PC-9 (cell line): ENCODE measurements at regions not wholly inside any gene's neighbourhood (a gene's known extent, or its start where the extent isn't known, plus 50 kb on each side); places are given as distances from the start of the nearest gene placed in this dataset.

ENCODE experiments used
- BruUV-seq: library from RNA; stranded (reverse); fragments of 400-500 nt; replicated peaks from 2 replicates; lab custom pipeline; 2021; lab: Mats Ljungman, UMichigan
- CTCF ChIA-PET: fragments of 300-600 bp; sonication (Branson Sonifier 250); formaldehyde crosslinking; loops from one replicate; lab custom pipeline; 2022; ENCODE audit warnings: antibody characterized with exemption; lab: Charles Lee
- POLR2A ChIA-PET: fragments of 300-600 bp; sonication (Branson Sonifier 250); formaldehyde crosslinking; loops from one replicate; lab custom pipeline; 2022; ENCODE audit warnings: antibody characterized with exemption; ENCODE audit not compliant: unreplicated experiment; lab: Charles Lee
- DNase-seq, 2 experiments: peaks; one replicate each; pipeline versions ENCODE4 v3.0.0 to v3.0.0-alpha.2; 2015 to 2022; ENCODE audit warnings: mixed read lengths in 1 of 2
- H2AFZ ChIP-seq: fragments of 200-600 bp; sonication (generic); 2 replicates; pipeline ENCODE4 v1.8.1; 2017; ENCODE audit warnings: antibody characterized with exemption
- H3F3A ChIP-seq: fragments of 200-600 bp; sonication (generic); 2 replicates; pipeline ENCODE4 v1.8.1; 2017; ENCODE audit warnings: antibody characterized with exemption, mild to moderate bottlenecking, low read depth; ENCODE audit not compliant: insufficient read depth
- H3K27ac ChIP-seq: fragments of 200-600 bp; sonication (generic); 2 replicates; pipeline ENCODE4 v1.6.1; 2016; ENCODE audit warnings: mixed run types
- H3K27me3 ChIP-seq: fragments of 200-600 bp; sonication (generic); 2 replicates; pipeline ENCODE4 v1.6.1; 2016; ENCODE audit warnings: low read depth, mixed run types; ENCODE audit not compliant: insufficient read depth
- H3K36me3 ChIP-seq: fragments of 200-600 bp; sonication (generic); 2 replicates; pipeline ENCODE4 v1.6.1; 2016; ENCODE audit warnings: low read depth, mixed run types
- H3K4me1 ChIP-seq: fragments of 200-600 bp; sonication (generic); replicated peaks from 2 replicates; pipeline ENCODE4 v1.6.1; 2016; ENCODE audit warnings: mixed run types; ENCODE audit not compliant: insufficient read depth
- H3K4me2 ChIP-seq: fragments of 200-600 bp; sonication (generic); 2 replicates; pipeline ENCODE4 v1.6.1; 2017; ENCODE audit warnings: mixed run types
- H3K4me3 ChIP-seq: fragments of 200-600 bp; sonication (generic); 2 replicates; pipeline ENCODE4 v1.6.1; 2016; ENCODE audit warnings: mixed run types
- H3K79me2 ChIP-seq: fragments of 200-600 bp; sonication (generic); 2 replicates; pipeline ENCODE4 v1.6.1; 2017; ENCODE audit warnings: low read depth, mixed run types
- H3K9me2 ChIP-seq: fragments of 200-600 bp; sonication (generic); 2 replicates; pipeline ENCODE4 v1.8.1; 2017; ENCODE audit warnings: mild to moderate bottlenecking; ENCODE audit not compliant: insufficient read depth
- H3K9me3 ChIP-seq: fragments of 200-600 bp; sonication (generic); 2 replicates; pipeline ENCODE4 v1.8.1; 2016; ENCODE audit warnings: low read depth; ENCODE audit not compliant: insufficient read depth
- H4K20me1 ChIP-seq: fragments of 200-600 bp; sonication (generic); 2 replicates; pipeline ENCODE4 v1.8.1; 2017; ENCODE audit not compliant: insufficient read depth
- EZH2 ChIP-seq: fragments of 200-600 bp; sonication (generic); IDR thresholded peaks from 2 replicates; pipeline ENCODE4 v1.8.0; 2017; ENCODE audit warnings: antibody characterized with exemption, low read depth
- intact Hi-C: fragments of 100-400 bp; cut with micrococcal nuclease; formaldehyde crosslinking; loops from one replicate; pipeline ENCODE4 v1.10.0; 2022; ENCODE audit not compliant: unreplicated experiment
- TF ChIP-seq, protein P1 (sequence below): fragments of 200-600 bp; sonication (generic); conservative IDR thresholded peaks from 2 replicates; pipeline ENCODE4 v1.6.1; 2017; ENCODE audit warnings: mixed run types, antibody characterized with exemption, mild to moderate bottlenecking, moderate library complexity

DNA sequence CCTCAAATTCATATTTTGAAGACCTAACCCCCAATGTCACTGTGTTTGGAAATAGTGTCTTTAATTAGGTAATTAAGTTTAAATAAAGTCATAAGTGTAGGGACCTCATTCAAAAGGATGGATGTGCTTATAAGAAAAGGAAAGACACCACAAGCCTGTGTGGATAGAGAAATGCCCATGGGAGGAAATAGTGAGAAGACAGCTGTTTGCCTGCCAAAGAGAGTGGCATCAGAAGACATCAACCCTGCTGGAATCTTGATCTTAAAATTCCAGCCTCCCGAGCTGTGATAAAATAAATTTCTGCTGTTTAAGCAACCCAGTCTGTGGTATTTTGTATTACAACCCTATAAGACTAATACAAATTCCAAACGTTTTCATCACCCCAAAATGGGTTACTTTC, 1867.9 kb upstream of the NUDT12 start:
- no peak overlapping the region for H3K4me3 ChIP-seq
- no peaks in the 10 kb centered on the region for H3K9me3 ChIP-seq

GRCh38 chr5:105428451-105429380, 1866.1 kb upstream of the NUDT12 start:
- no peaks in the 10 kb centered on the region for H3K79me2 ChIP-seq
- H3K36me3 ChIP-seq, result no peaks in the 10 kb centered on the region
- H4K20me1 ChIP-seq, result no peaks in the 10 kb centered on the region; the same call in 1 of the 2 replicates
- BruUV-seq, result no TSS peak
- POLR2A ChIA-PET, result no interaction called here
- no peaks in the 10 kb centered on the region; the same call in 1 of the 2 replicates for H3K9me2 ChIP-seq
- H3F3A ChIP-seq, result no peaks in the 10 kb centered on the region
- intact Hi-C loops, result no loop called here
- H3K4me3 ChIP-seq, result no peak overlapping the region
- no peaks in the 10 kb centered on the region for H3K9me3 ChIP-seq
- DNase-seq, result no peak
- no peak overlapping the region for H3K27ac ChIP-seq
- H2AFZ ChIP-seq, result peak overlapping the region; percentile 52; the same call in 1 of the 2 replicates
- H3K4me2 ChIP-seq, result no peak overlapping the region
- TF ChIP-seq EZH2, result no peak
- TF ChIP-seq, protein P1, sequence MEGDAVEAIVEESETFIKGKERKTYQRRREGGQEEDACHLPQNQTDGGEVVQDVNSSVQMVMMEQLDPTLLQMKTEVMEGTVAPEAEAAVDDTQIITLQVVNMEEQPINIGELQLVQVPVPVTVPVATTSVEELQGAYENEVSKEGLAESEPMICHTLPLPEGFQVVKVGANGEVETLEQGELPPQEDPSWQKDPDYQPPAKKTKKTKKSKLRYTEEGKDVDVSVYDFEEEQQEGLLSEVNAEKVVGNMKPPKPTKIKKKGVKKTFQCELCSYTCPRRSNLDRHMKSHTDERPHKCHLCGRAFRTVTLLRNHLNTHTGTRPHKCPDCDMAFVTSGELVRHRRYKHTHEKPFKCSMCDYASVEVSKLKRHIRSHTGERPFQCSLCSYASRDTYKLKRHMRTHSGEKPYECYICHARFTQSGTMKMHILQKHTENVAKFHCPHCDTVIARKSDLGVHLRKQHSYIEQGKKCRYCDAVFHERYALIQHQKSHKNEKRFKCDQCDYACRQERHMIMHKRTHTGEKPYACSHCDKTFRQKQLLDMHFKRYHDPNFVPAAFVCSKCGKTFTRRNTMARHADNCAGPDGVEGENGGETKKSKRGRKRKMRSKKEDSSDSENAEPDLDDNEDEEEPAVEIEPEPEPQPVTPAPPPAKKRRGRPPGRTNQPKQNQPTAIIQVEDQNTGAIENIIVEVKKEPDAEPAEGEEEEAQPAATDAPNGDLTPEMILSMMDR, result no peak
- no peaks in the 10 kb centered on the region for H3K4me1 ChIP-seq
- H3K27me3 ChIP-seq, result no peaks in the 10 kb centered on the region
- CTCF ChIA-PET, result no interaction called here

More for the DNA sequence above, 1867.9 kb upstream of the NUDT12 start:
- DNase-seq, result no peak
- no peak for TF ChIP-seq EZH2
- TF ChIP-seq, protein P1, result no peak
- POLR2A ChIA-PET, result interaction anchor here (0.5 kb wide), 1 partner anchor 334 kb away, joined by 12 read pairs; no protein-coding TSS in a partner anchor
- CTCF ChIA-PET, result no interaction called here
- no peak overlapping the region for H2AFZ ChIP-seq
- no peaks in the 10 kb centered on the region for H3K36me3 ChIP-seq
- no peak overlapping the region for H3K4me2 ChIP-seq
- intact Hi-C loops, result no loop called here
- H3K27me3 ChIP-seq, result no peaks in the 10 kb centered on the region
- no peaks in the 10 kb centered on the region for H4K20me1 ChIP-seq
- H3K27ac ChIP-seq, result no peak overlapping the region
- no peaks in the 10 kb centered on the region for H3K4me1 ChIP-seq
- no peaks in the 10 kb centered on the region for H3K79me2 ChIP-seq
- H3F3A ChIP-seq, result no peaks in the 10 kb centered on the region
- no peaks in the 10 kb centered on the region; the same call in 1 of the 2 replicates for H3K9me2 ChIP-seq
- no TSS peak for BruUV-seq

- no peaks in the 10 kb centered on the region for H4K20me1 ChIP-seq
Measured at GRCh38 chr5:105414067-105414466, 1851.5 kb upstream of the NUDT12 start.

More at GRCh38 chr5:105414067-105414466, 1851.5 kb upstream of the NUDT12 start:
- 0 out of 2 replicates have a peak, but pooled peaks cover 4% of the 10 kb centered on the region for H3K9me3 ChIP-seq
- BruUV-seq, result no TSS peak
- intact Hi-C loops, result loop anchor here (1.0 kb wide), 1 partner anchor 12 kb away; no protein-coding TSS in a partner anchor
- H2AFZ ChIP-seq, result peak overlapping the region; percentile 35; the same call in 1 of the 2 replicates
- H3K36me3 ChIP-seq, result no peaks in the 10 kb centered on the region
- H3K9me2 ChIP-seq, result no peaks in the 10 kb centered on the region
- H3K27ac ChIP-seq, result no peak overlapping the region
- H3K4me3 ChIP-seq, result no peak overlapping the region
- H3K4me1 ChIP-seq, result no peaks in the 10 kb centered on the region
- H3K27me3 ChIP-seq, result no peaks in the 10 kb centered on the region
- DNase-seq, result no peak
- no peaks in the 10 kb centered on the region for H3F3A ChIP-seq
- TF ChIP-seq, protein P1, result no peak
- TF ChIP-seq EZH2, result no peak
- no peak overlapping the region for H3K4me2 ChIP-seq
- H3K79me2 ChIP-seq, result no peaks in the 10 kb centered on the region
- CTCF ChIA-PET, result no interaction called here
- POLR2A ChIA-PET, result no interaction called here
